Activated T-cell treated with anti-CD3 and anti-CD28 coated beads, Interleukin-2, amount 50 U/mL, for 72 hours (primary cell): ENCODE measurements at regions not wholly inside any gene's neighbourhood (a gene's known extent, or its start where the extent isn't known, plus 50 kb on each side); places are given as distances from the start of the nearest gene placed in this dataset.

ENCODE experiments used
- ATAC-seq, 2 donors: fragments of 150-1000 bp; cut with Tn5 transposase; replicated peaks in 1 of 2; 2 replicates each; pipeline ENCODE4 v1.10.0; 2021; ENCODE audit warnings: moderate library complexity in 2 of 2, mild to moderate bottlenecking in 1 of 2
- DNase-seq, 2 donors: peaks; one replicate each; pipeline ENCODE4 v3.0.0; 2021 to 2022; ENCODE audit warnings: mixed read lengths in 1 of 2
- H3K27ac Mint-ChIP-seq: one replicate; pipeline ENCODE4 v1.8.0; 2022; ENCODE audit warnings: mild to moderate bottlenecking, moderate library complexity, mixed read lengths
- H3K27me3 Mint-ChIP-seq: one replicate; pipeline ENCODE4 v1.8.0; 2022; ENCODE audit warnings: low read depth, mixed read lengths
- H3K36me3 Mint-ChIP-seq, 2 donors: one replicate each; pipeline ENCODE4 v1.8.0; 2022; ENCODE audit warnings: mixed read lengths in 2 of 2, mild to moderate bottlenecking in 1 of 2; ENCODE audit not compliant: insufficient read depth in 2 of 2
- H3K4me1 Mint-ChIP-seq: one replicate; pipeline ENCODE4 v1.8.0; 2022; ENCODE audit warnings: low read depth, mixed read lengths
- H3K4me3 Mint-ChIP-seq, 2 donors: one replicate each; pipeline ENCODE4 v1.8.0; 2022; ENCODE audit warnings: mild to moderate bottlenecking in 2 of 2, mixed read lengths in 2 of 2, moderate library complexity in 2 of 2
- H3K9me3 Mint-ChIP-seq, 2 donors: one replicate each; pipeline ENCODE4 v1.8.0; 2022; ENCODE audit warnings: mixed read lengths in 2 of 2

- peaks cover 14% of the 10 kb centered on the region for H3K4me1 Mint-ChIP-seq
- H3K4me3 Mint-ChIP-seq, result no peak overlapping the region
- H3K27me3 Mint-ChIP-seq, result peaks cover 26% of the 10 kb centered on the region
- DNase-seq (no peak), ATAC-seq (no peak)
- H3K9me3 Mint-ChIP-seq, result no peaks in the 10 kb centered on the region
- H3K27ac Mint-ChIP-seq, result no peak overlapping the region
- no peaks in the 10 kb centered on the region for H3K36me3 Mint-ChIP-seq
Observed at GRCh38 chr1:8116894-8117264, 90.8 kb upstream of the ERRFI1 start.

DNA sequence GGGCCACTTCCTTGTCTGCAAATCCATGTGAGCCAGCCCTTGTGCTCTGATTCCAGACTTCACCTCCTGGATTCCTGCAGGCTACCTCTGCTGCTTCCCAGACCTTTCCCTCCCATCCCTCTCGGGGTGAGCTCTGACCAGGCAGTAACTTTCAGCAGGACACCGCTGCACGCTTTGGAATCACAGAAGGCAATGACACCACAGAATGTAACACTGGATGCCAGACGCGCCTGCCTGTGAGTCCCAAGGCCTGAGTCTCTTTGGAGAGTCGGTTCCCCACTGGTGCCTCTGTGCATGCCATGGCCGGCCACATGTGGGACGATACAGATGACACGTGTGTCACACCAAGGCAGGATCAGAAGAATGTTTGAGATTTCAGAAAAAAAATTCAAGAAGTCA lies 89.7 kb upstream of the ERRFI1 start:
- DNase-seq (no peak), ATAC-seq (no peak)
- H3K9me3 Mint-ChIP-seq, result no peaks in the 10 kb centered on the region
- no peaks in the 10 kb centered on the region for H3K36me3 Mint-ChIP-seq
- no peak overlapping the region for H3K27ac Mint-ChIP-seq
- H3K4me3 Mint-ChIP-seq, result no peak overlapping the region
- peaks cover 14% of the 10 kb centered on the region for H3K27me3 Mint-ChIP-seq
- H3K4me1 Mint-ChIP-seq, result peaks cover 3% of the 10 kb centered on the region

DNA sequence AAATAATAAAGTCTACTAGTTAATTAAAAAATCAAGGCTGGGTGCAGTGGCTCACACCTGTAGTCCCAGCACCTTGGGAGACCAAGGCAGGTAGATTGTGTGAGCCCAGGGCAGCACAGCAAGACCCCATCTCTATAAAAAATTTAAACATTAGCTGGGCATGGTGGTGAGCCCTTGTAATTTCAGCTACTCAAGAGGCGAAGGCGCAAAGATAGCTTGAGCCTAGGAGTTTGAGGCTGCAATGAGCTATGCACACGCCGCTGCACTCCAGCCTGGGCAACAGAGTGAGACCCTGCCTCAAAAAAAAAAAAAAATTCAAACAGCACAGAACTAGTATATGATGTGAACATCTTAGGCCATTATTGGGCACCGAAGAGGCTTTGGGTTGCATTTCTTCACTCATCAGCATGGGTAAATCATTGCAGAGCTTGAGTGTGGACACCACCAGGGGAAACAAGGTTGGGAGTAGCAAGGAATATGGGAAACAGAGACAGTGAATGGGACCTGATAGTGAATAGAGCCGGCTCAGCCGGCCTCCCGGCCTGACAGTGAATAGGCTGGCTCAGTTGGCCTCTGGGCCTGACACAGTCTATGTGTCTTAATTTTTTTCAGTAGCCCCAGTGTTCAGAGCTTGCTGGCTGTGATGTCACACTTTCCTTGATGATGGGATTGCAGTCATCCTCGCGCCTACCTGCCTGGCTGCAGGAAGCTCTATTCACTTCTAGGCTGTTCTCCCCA lies 89.1 kb upstream of the ERRFI1 start:
- no peak for DNase-seq
- H3K27ac Mint-ChIP-seq, result no peak overlapping the region
- no peaks in the 10 kb centered on the region for H3K36me3 Mint-ChIP-seq
- H3K9me3 Mint-ChIP-seq, result no peaks in the 10 kb centered on the region
- H3K4me3 Mint-ChIP-seq, result no peak overlapping the region
- H3K4me1 Mint-ChIP-seq, result no peaks in the 10 kb centered on the region
- peaks cover 10% of the 10 kb centered on the region for H3K27me3 Mint-ChIP-seq
- ATAC-seq, result no peak

DNA sequence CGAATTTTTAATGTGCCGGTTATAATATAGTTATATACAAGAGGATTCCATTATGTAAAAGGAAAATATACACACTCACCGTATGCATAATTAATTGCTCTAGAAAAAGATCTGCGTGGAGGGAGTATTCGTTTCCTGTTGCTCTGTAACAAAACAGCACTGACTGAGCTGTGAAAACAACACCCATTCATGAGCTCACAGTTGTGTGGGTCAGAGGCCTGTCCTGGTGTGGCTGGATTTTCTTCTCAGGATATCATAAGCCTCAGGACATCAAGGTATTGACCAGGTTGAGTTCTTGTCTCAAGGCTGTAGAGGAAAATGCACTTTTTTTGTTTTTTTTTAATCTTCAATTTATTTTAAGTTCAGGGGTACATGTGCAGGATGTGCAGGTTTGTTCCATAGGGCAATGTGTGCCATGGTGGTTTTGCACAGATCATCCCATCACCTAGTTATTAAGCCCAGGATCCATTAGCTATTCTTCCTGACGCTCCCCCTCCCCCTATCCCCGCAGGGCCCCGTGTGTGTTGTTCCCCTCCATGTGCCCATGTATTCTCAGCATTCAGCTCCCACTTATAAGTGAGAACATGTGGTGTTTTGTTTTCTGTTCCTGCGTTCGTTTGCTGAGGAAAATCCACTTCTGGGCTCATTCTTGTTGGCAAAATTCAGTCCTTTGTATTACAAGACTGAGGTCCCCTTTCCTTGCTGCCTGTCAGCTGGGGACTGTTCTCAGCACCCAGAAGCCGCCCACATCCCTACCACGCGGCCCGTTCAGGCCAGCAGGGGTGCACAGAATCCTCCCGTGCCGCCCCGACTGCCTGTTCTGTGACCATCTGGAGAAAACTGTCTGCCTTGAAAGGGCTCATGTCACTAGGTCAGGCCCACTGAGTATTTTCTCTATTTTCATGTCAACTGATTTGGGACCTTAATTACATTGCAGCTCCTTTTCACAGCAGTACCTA lies 87.4 kb upstream of the ERRFI1 start:
- H3K9me3 Mint-ChIP-seq, result no peaks in the 10 kb centered on the region
- DNase-seq (no peak), ATAC-seq (no peak)
- peaks cover 5% of the 10 kb centered on the region for H3K27me3 Mint-ChIP-seq
- H3K27ac Mint-ChIP-seq, result peak overlapping the region; percentile 55
- no peaks in the 10 kb centered on the region for H3K36me3 Mint-ChIP-seq
- H3K4me1 Mint-ChIP-seq, result no peaks in the 10 kb centered on the region
- no peak overlapping the region for H3K4me3 Mint-ChIP-seq

- no peak for DNase-seq
- H3K27me3 Mint-ChIP-seq, result no peaks in the 10 kb centered on the region
- H3K9me3 Mint-ChIP-seq, result no peaks in the 10 kb centered on the region
- H3K27ac Mint-ChIP-seq, result peak overlapping the region; percentile 55
- no peak for ATAC-seq
- H3K4me3 Mint-ChIP-seq, result no peak overlapping the region
- H3K36me3 Mint-ChIP-seq, result no peaks in the 10 kb centered on the region
- no peaks in the 10 kb centered on the region for H3K4me1 Mint-ChIP-seq
Observed at GRCh38 chr1:8112611-8113261, 86.6 kb upstream of the ERRFI1 start.

- no peak overlapping the region for H3K27ac Mint-ChIP-seq
- H3K4me1 Mint-ChIP-seq, result no peaks in the 10 kb centered on the region
- no peak overlapping the region for H3K4me3 Mint-ChIP-seq
- DNase-seq (no peak), ATAC-seq (no peak)
- H3K9me3 Mint-ChIP-seq, result no peaks in the 10 kb centered on the region
- no peaks in the 10 kb centered on the region for H3K36me3 Mint-ChIP-seq
- no peaks in the 10 kb centered on the region for H3K27me3 Mint-ChIP-seq
Observed at GRCh38 chr1:8111560-8111959, 85.5 kb upstream of the ERRFI1 start.

DNA sequence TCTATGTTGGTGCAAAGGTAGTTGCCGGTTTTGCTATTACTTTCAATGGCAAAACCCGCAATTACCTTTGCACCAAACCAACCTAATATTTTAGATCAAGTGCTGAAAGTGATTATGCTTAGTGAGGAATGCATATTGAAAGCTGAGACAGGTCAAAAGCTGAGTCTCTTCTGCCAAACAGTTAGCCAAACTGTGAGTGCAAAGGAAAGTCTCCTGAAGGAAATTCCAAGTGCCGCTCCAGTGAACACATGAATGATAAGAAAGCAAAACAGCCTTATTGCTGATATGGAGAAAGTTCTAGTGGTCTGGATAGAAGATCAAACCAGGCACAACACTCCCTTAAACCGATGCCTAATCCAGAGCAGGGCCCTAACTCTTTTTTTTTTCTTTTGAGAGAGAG lies 83.1 kb upstream of the ERRFI1 start:
- Mint-ChIP-seq H3K27me3 (no peaks in the 10 kb centered on the region), H3K27ac (no peak overlapping the region), H3K4me3 (no peak overlapping the region), H3K4me1 (peaks cover 4% of the 10 kb centered on the region), H3K36me3 (no peaks in the 10 kb centered on the region), H3K9me3 (no peaks in the 10 kb centered on the region)
- DNase-seq (no peak), ATAC-seq (no peak)

DNA sequence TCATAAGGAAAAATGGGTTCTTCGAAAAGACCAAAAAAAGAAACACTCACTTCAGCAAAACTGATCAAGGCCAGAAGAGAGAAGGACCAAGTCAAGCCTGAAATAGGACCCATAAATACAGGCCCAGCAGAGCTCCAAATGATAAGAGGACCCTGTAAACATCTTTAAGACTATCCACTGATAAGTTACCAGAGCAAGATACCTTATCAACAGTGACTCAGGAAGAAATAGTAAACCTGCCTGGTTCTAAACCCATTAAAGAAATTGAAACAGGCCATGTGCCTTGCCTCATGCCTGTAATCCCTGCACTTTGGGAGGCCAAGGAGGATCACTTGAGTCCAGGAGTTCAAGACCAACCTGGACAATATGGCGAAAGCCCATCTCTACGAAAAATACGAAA lies 81.8 kb upstream of the ERRFI1 start:
- no peaks in the 10 kb centered on the region for H3K9me3 Mint-ChIP-seq
- no peak for DNase-seq
- ATAC-seq, result no peak
- peaks cover 4% of the 10 kb centered on the region for H3K4me1 Mint-ChIP-seq
- H3K36me3 Mint-ChIP-seq, result no peaks in the 10 kb centered on the region
- H3K27me3 Mint-ChIP-seq, result peaks cover 6% of the 10 kb centered on the region
- H3K27ac Mint-ChIP-seq, result no peak overlapping the region
- H3K4me3 Mint-ChIP-seq, result no peak overlapping the region

- H3K9me3 Mint-ChIP-seq, result no peaks in the 10 kb centered on the region
- H3K4me3 Mint-ChIP-seq, result no peak overlapping the region
- no peaks in the 10 kb centered on the region for H3K36me3 Mint-ChIP-seq
- no peak for ATAC-seq
- H3K27ac Mint-ChIP-seq, result no peak overlapping the region
- peaks cover 18% of the 10 kb centered on the region for H3K27me3 Mint-ChIP-seq
- DNase-seq, result no peak
- H3K4me1 Mint-ChIP-seq, result peaks cover 4% of the 10 kb centered on the region
Observed at GRCh38 chr1:8104278-8105236, 78.4 kb upstream of the ERRFI1 start.

GRCh38 chr1:8097908-8098307 lies 71.8 kb upstream of the ERRFI1 start:
- Mint-ChIP-seq H3K36me3 (no peaks in the 10 kb centered on the region), H3K27me3 (peaks cover 27% of the 10 kb centered on the region), H3K9me3 (no peaks in the 10 kb centered on the region), H3K4me1 (peaks cover 54% of the 10 kb centered on the region), H3K4me3 (peak overlapping the region; percentile 76 to 97), H3K27ac (no peak overlapping the region)
- DNase-seq (no peak), ATAC-seq (no peak)

DNA sequence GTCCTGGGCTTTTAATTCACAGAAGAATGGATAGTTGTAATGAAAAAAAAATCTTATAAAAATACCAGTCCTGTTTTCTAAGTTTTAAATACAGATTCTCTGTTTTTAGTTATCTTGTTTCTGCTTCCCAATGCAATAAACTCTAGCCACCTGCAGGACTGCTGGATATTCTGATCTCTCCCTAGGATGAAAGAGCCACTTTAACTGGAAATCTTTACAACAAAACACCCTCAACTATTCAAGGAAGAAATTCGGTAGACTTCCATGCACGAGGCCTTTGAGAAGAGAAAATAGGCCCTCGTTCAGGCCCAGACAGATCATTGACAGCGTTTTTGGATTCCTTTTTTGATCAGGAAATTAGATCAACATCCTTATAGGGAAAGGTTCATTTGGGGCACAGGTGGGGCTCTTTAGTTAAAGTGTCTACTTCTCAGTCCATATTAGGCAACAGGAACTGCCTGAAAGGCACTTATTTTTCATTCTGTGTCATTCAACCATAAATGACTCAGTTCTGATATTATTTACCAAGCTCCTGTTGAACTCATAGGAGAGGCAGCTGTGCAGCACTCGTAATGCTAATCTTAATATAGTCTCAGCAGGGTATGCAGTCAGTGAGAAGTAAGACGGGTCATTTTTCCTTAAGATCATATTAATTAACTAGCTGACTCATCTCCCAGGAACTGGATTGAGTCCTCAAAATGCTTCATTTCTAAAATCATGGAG lies 71.1 kb upstream of the ERRFI1 start:
- DNase-seq, result peak; percentile 29 to 41
- Mint-ChIP-seq H3K4me1 (peaks cover 58% of the 10 kb centered on the region), H3K4me3 (peak overlapping the region; percentile 76 to 97), H3K27ac (peak overlapping the region; percentile 99), H3K9me3 (no peaks in the 10 kb centered on the region), H3K36me3 (no peaks in the 10 kb centered on the region), H3K27me3 (peaks cover 28% of the 10 kb centered on the region)
- ATAC-seq, result peak; percentile 95 to 96
